ENCODE measurements at regions not wholly inside any gene's neighbourhood (a gene's known extent, or its start where the extent isn't known, plus 50 kb on each side); places are given as distances from the start of the nearest gene placed in this dataset.
"Not testable (repeated sequence)": the region's sequence is repeated elsewhere in the genome, so short reads cannot be mapped to it uniquely, and the experiment has no call there.

- TF ChIP-seq EZH2 (IDR thresholded peaks at IDR 0.05; ENCODE audit: borderline replicate concordance, low read length) (no peak), CTCF (IDR thresholded peaks at IDR 0.05; ENCODE audit: low read length) (no peak)
- Histone ChIP-seq H3K27me3 (ENCODE audit: insufficient read depth, low read length) (no peaks in the 10 kb centered on the region), H3K4me3 (ENCODE audit: low read depth, low read length, poor library complexity, severe bottlenecking) (no peak overlapping the region), H3K4me1 (ENCODE audit: insufficient read depth, low read length, severe bottlenecking) (peaks cover 19% of the 10 kb centered on the region), H3K9me2 (ENCODE audit: low read depth, low read length) (no peaks in the 10 kb centered on the region), H3K4me2 (ENCODE audit: low read length) (no peak overlapping the region), H3K36me3 (ENCODE audit: insufficient read depth, low read length) (no peaks in the 10 kb centered on the region), H4K20me1 (ENCODE audit: insufficient read depth, low read length) (no peaks in the 10 kb centered on the region), H3K27ac (ENCODE audit: low read depth, low read length, poor library complexity, severe bottlenecking) (no peak overlapping the region), H3F3A (ENCODE audit: insufficient read depth, low read length) (no peaks in the 10 kb centered on the region), H3K9me3 (ENCODE audit: low read length) (no peaks in the 10 kb centered on the region), H2AFZ (ENCODE audit: low read length) (no peak overlapping the region), H3K79me2 (ENCODE audit: insufficient read depth, low read length) (no peaks in the 10 kb centered on the region), H3K9ac (ENCODE audit: low read length) (no peak overlapping the region)
Observed at GRCh38 chr2:234364661-234365060, 132.2 kb downstream of the ARL4C start.

GRCh38 chr2:234363647-234364294 lies 133.1 kb downstream of the ARL4C start:
- no peaks in the 10 kb centered on the region for H3F3A ChIP-seq (ENCODE audit: insufficient read depth, low read length)
- H3K9me2 ChIP-seq (ENCODE audit: low read depth, low read length) = no peaks in the 10 kb centered on the region
- peaks cover 17% of the 10 kb centered on the region for H3K4me1 ChIP-seq (ENCODE audit: insufficient read depth, low read length, severe bottlenecking)
- no peak for TF ChIP-seq CTCF (IDR thresholded peaks at IDR 0.05; ENCODE audit: low read length)
- TF ChIP-seq EZH2 (IDR thresholded peaks at IDR 0.05; ENCODE audit: borderline replicate concordance, low read length) = no peak
- H3K27me3 ChIP-seq (ENCODE audit: insufficient read depth, low read length) = no peaks in the 10 kb centered on the region
- no peak overlapping the region for H2AFZ ChIP-seq (ENCODE audit: low read length)
- H3K27ac ChIP-seq (ENCODE audit: low read depth, low read length, poor library complexity, severe bottlenecking) = no peak overlapping the region
- H4K20me1 ChIP-seq (ENCODE audit: insufficient read depth, low read length) = no peaks in the 10 kb centered on the region
- H3K4me2 ChIP-seq (ENCODE audit: low read length) = no peak overlapping the region
- H3K36me3 ChIP-seq (ENCODE audit: insufficient read depth, low read length) = no peaks in the 10 kb centered on the region
- H3K9ac ChIP-seq (ENCODE audit: low read length) = no peak overlapping the region
- H3K4me3 ChIP-seq (ENCODE audit: low read depth, low read length, poor library complexity, severe bottlenecking) = no peak overlapping the region
- H3K79me2 ChIP-seq (ENCODE audit: insufficient read depth, low read length) = no peaks in the 10 kb centered on the region
- no peaks in the 10 kb centered on the region for H3K9me3 ChIP-seq (ENCODE audit: low read length)

- H2AFZ ChIP-seq (ENCODE audit: low read length) = no peak overlapping the region
Observed at GRCh38 chr2:234363011-234363487, 133.8 kb downstream of the ARL4C start.

GRCh38 chr2:234360313-234360975 lies 136.4 kb downstream of the ARL4C start:
- H4K20me1 ChIP-seq (ENCODE audit: insufficient read depth, low read length); H3K36me3 ChIP-seq (ENCODE audit: insufficient read depth, low read length); H3F3A ChIP-seq (ENCODE audit: insufficient read depth, low read length); H3K9me2 ChIP-seq (ENCODE audit: low read depth, low read length); H3K9me3 ChIP-seq (ENCODE audit: low read length); H3K79me2 ChIP-seq (ENCODE audit: insufficient read depth, low read length); H3K27me3 ChIP-seq (ENCODE audit: insufficient read depth, low read length); H3K4me1 ChIP-seq (ENCODE audit: insufficient read depth, low read length, severe bottlenecking); H3K9ac ChIP-seq (ENCODE audit: low read length); H3K4me2 ChIP-seq (ENCODE audit: low read length); H2AFZ ChIP-seq (ENCODE audit: low read length); H3K4me3 ChIP-seq (ENCODE audit: low read depth, low read length, poor library complexity, severe bottlenecking); H3K27ac ChIP-seq (ENCODE audit: low read depth, low read length, poor library complexity, severe bottlenecking): not testable (repeated sequence)

More at GRCh38 chr2:234363011-234363487, 133.8 kb downstream of the ARL4C start:
- H3K4me1 ChIP-seq (ENCODE audit: insufficient read depth, low read length, severe bottlenecking) = peaks cover 12% of the 10 kb centered on the region
- H3K9me3 ChIP-seq (ENCODE audit: low read length) = no peaks in the 10 kb centered on the region
- TF ChIP-seq EZH2 (IDR thresholded peaks at IDR 0.05; ENCODE audit: borderline replicate concordance, low read length) (no peak), CTCF (IDR thresholded peaks at IDR 0.05; ENCODE audit: low read length) (no peak)
- no peak overlapping the region for H3K4me2 ChIP-seq (ENCODE audit: low read length)
- no peaks in the 10 kb centered on the region for H4K20me1 ChIP-seq (ENCODE audit: insufficient read depth, low read length)
- no peaks in the 10 kb centered on the region for H3K9me2 ChIP-seq (ENCODE audit: low read depth, low read length)
- no peaks in the 10 kb centered on the region for H3K27me3 ChIP-seq (ENCODE audit: insufficient read depth, low read length)
- H3K9ac ChIP-seq (ENCODE audit: low read length) = no peak overlapping the region
- no peaks in the 10 kb centered on the region for H3K79me2 ChIP-seq (ENCODE audit: insufficient read depth, low read length)
- no peak overlapping the region for H3K27ac ChIP-seq (ENCODE audit: low read depth, low read length, poor library complexity, severe bottlenecking)
- H3K36me3 ChIP-seq (ENCODE audit: insufficient read depth, low read length) = no peaks in the 10 kb centered on the region
- H3K4me3 ChIP-seq (ENCODE audit: low read depth, low read length, poor library complexity, severe bottlenecking) = no peak overlapping the region
- H3F3A ChIP-seq (ENCODE audit: insufficient read depth, low read length) = no peaks in the 10 kb centered on the region
